H1 (cell line): ENCODE measurements at regions not wholly inside any gene's neighbourhood (a gene's known extent, or its start where the extent isn't known, plus 50 kb on each side); places are given as distances from the start of the nearest gene placed in this dataset.

Experiments
- CTCF ChIA-PET: fragments of 300-600 bp; sonication (Branson Sonifier 250); formaldehyde crosslinking; loops from one replicate; lab custom pipeline; 2021; ENCODE audit not compliant: partially characterized antibody; lab: Charles Lee
- POLR2A ChIA-PET: fragments of 300-600 bp; sonication (Branson Sonifier 250); formaldehyde crosslinking; loops from one replicate; lab custom pipeline; 2021; ENCODE audit warnings: inconsistent platforms; ENCODE audit not compliant: partially characterized antibody; lab: Charles Lee
- DNase-seq, 2 experiments: peaks; one replicate each; pipeline versions ENCODE4 v3.0.0 to v3.0.0-alpha.2; 2010 to 2022; ENCODE audit warnings: low spot score in 2 of 2, low read depth in 1 of 2, mixed read lengths in 1 of 2
- FAIRE-seq: peaks from 2 replicates; lab custom pipeline; 2011; peaks lifted over from hg19 to GRCh38; lab: Jason Lieb, UNC
- H2AFZ ChIP-seq: 2 replicates; pipeline ENCODE4 v1.8.1; 2012; ENCODE audit warnings: low read length, inconsistent platforms
- H2AK5ac ChIP-seq: 2 replicates; pipeline ENCODE4 v1.6.1; 2013; ENCODE audit warnings: low read depth, low read length
- H2BK120ac ChIP-seq: replicated peaks from 2 replicates; pipeline ENCODE3; 2013; ENCODE audit warnings: low read depth, low read length, inconsistent platforms
- H2BK12ac ChIP-seq: 2 replicates; pipeline ENCODE4 v1.6.1; 2013; ENCODE audit warnings: low read depth, low read length
- H2BK15ac ChIP-seq: 2 replicates; pipeline ENCODE4 v1.6.1; 2013; ENCODE audit warnings: low read length
- H2BK20ac ChIP-seq: 2 replicates; pipeline ENCODE4 v1.6.1; 2013; ENCODE audit warnings: low read length
- H2BK5ac ChIP-seq: 2 replicates; pipeline ENCODE4 v1.6.1; 2013; ENCODE audit warnings: low read depth, low read length
- H3K14ac ChIP-seq: 2 replicates; pipeline ENCODE4 v1.6.1; 2013; ENCODE audit warnings: inconsistent platforms; ENCODE audit not compliant: insufficient read length
- H3K18ac ChIP-seq: 2 replicates; pipeline ENCODE4 v1.6.1; 2013; ENCODE audit warnings: low read length; ENCODE audit errors: extremely low read depth
- H3K23ac ChIP-seq: 2 replicates; pipeline ENCODE4 v1.6.1; 2013; ENCODE audit warnings: inconsistent platforms; ENCODE audit not compliant: insufficient read length
- H3K23me2 ChIP-seq: 2 replicates; pipeline ENCODE4 v1.6.1; 2013; ENCODE audit warnings: low read depth, low read length
- H3K27ac ChIP-seq: 2 replicates; pipeline ENCODE4 v1.6.1; 2011; ENCODE audit warnings: low read depth, low read length, inconsistent platforms
- H3K27me3 ChIP-seq, 4 experiments: replicated peaks in 1 of 4; 1 replicate in 1 of 4; 2 replicates in 3 of 4; pipeline versions ENCODE4 v1.6.1 to v1.8.1; 2011 to 2013; ENCODE audit warnings: low read length in 3 of 4, mild to moderate bottlenecking in 3 of 4, inconsistent platforms in 2 of 4, mixed read lengths in 2 of 4, moderate library complexity in 1 of 4; ENCODE audit not compliant: control insufficient read depth in 3 of 4, insufficient read depth in 3 of 4; ENCODE audit errors: extremely low read depth in 1 of 4
- H3K36me3 ChIP-seq, 4 experiments: 2 replicates each; pipeline versions ENCODE4 v1.6.1 to v1.8.1; 2011 to 2013; ENCODE audit warnings: mild to moderate bottlenecking in 4 of 4, low read length in 3 of 4, moderate library complexity in 2 of 4, control low read depth in 1 of 4, inconsistent platforms in 1 of 4; ENCODE audit not compliant: insufficient read depth in 4 of 4, control insufficient read depth in 2 of 4
- H3K4ac ChIP-seq: replicated peaks from 2 replicates; pipeline ENCODE3; 2013; ENCODE audit warnings: low read length, low read depth, mixed read lengths, inconsistent platforms; ENCODE audit not compliant: insufficient read length
- H3K4me1 ChIP-seq, 4 experiments: replicated peaks in 1 of 4; 1 replicate in 1 of 4; 2 replicates in 3 of 4; pipeline versions ENCODE4 v1.6.1 to v1.8.1; 2011 to 2013; ENCODE audit warnings: low read length in 3 of 4, inconsistent platforms in 2 of 4, mixed read lengths in 1 of 4; ENCODE audit not compliant: insufficient read depth in 4 of 4, control insufficient read depth in 3 of 4
- H3K4me2 ChIP-seq, 2 experiments: 2 replicates each; pipeline versions ENCODE4 v1.6.1 to v1.8.1; 2011 to 2013; ENCODE audit warnings: low read depth in 2 of 2, low read length in 2 of 2, control low read depth in 1 of 2, inconsistent platforms in 1 of 2, mild to moderate bottlenecking in 1 of 2; ENCODE audit not compliant: insufficient read depth in 1 of 2
- H3K4me3 ChIP-seq, 4 experiments: fragments of 200-600, 300-600 bp in 1 of 4; sonication (generic), shearing (Covaris generic), sonication (Bioruptor Twin) in 1 of 4; 2 replicates each; pipeline versions ENCODE4 v1.5.1 to v1.8.1; 2011 to 2016; ENCODE audit warnings: low read length in 4 of 4, low read depth in 3 of 4, control low read depth in 2 of 4, inconsistent platforms in 2 of 4, mild to moderate bottlenecking in 2 of 4, mixed read lengths in 1 of 4, moderate library complexity in 1 of 4; ENCODE audit not compliant: insufficient read depth in 2 of 4; ENCODE audit errors: extremely low read depth in 1 of 4
- H3K56ac ChIP-seq: replicated peaks from 2 replicates; pipeline ENCODE3; 2013; ENCODE audit warnings: low read depth, mild to moderate bottlenecking, mixed read lengths, low read length, inconsistent platforms; ENCODE audit not compliant: insufficient read length
- H3K79me1 ChIP-seq: 2 replicates; pipeline ENCODE4 v1.6.1; 2013; ENCODE audit warnings: low read depth, low read length, control low read depth
- H3K79me2 ChIP-seq, 2 experiments: 2 replicates each; pipeline versions ENCODE4 v1.6.1 to v1.8.1; 2012 to 2013; ENCODE audit warnings: low read length in 2 of 2, mild to moderate bottlenecking in 2 of 2, inconsistent platforms in 1 of 2; ENCODE audit not compliant: insufficient read depth in 2 of 2, control insufficient read depth in 1 of 2
- H3K9ac ChIP-seq, 4 experiments: replicated peaks in 1 of 4; 1 replicate in 1 of 4; 2 replicates in 3 of 4; pipeline versions ENCODE4 v1.6.1 to v1.8.1; 2011 to 2013; ENCODE audit warnings: low read depth in 3 of 4, low read length in 3 of 4, control low read depth in 2 of 4, mild to moderate bottlenecking in 2 of 4, moderate library complexity in 2 of 4, inconsistent platforms in 1 of 4; ENCODE audit errors: extremely low read depth in 1 of 4
- H3K9me3 ChIP-seq, 2 experiments: 2 replicates each; pipeline versions ENCODE4 v1.6.1 to v1.8.1; 2012 to 2013; ENCODE audit warnings: mild to moderate bottlenecking in 2 of 2, moderate library complexity in 2 of 2, control low read depth in 1 of 2, inconsistent platforms in 1 of 2, low read depth in 1 of 2, low read length in 1 of 2, mixed read lengths in 1 of 2; ENCODE audit not compliant: insufficient read depth in 2 of 2
- H4K20me1 ChIP-seq, 2 experiments: replicated peaks in 1 of 2; 2 replicates each; pipeline versions ENCODE3 to v1.8.1; 2011 to 2013; ENCODE audit warnings: inconsistent platforms in 2 of 2, low read length in 2 of 2, mild to moderate bottlenecking in 1 of 2; ENCODE audit not compliant: insufficient read depth in 2 of 2, control insufficient read depth in 1 of 2
- H4K5ac ChIP-seq: 2 replicates; pipeline ENCODE4 v1.6.1; 2013; ENCODE audit warnings: low read length, low read depth, mixed read lengths, inconsistent platforms; ENCODE audit not compliant: insufficient read length
- H4K8ac ChIP-seq: 2 replicates; pipeline ENCODE4 v1.8.0; 2013; ENCODE audit warnings: mild to moderate bottlenecking, moderate library complexity, low read length, inconsistent platforms; ENCODE audit not compliant: insufficient read depth; ENCODE audit errors: extremely low read depth
- H4K91ac ChIP-seq: replicated peaks from 2 replicates; pipeline ENCODE3; 2013; ENCODE audit warnings: low read length, mixed read lengths, inconsistent platforms; ENCODE audit not compliant: insufficient read length
- CTBP2 ChIP-seq: IDR thresholded peaks from 2 replicates; pipeline ENCODE4 v1.7.0; 2011; ENCODE audit warnings: borderline replicate concordance, mild to moderate bottlenecking, moderate library complexity, mixed read lengths, low read length; ENCODE audit not compliant: insufficient read depth, insufficient read length
- RAD21 ChIP-seq, 2 experiments: IDR thresholded peaks in 1 of 2; conservative IDR thresholded peaks in 1 of 2; 2 replicates each; pipeline ENCODE4 v1.6.1; 2011; ENCODE audit warnings: low read depth in 2 of 2, low read length in 2 of 2, improper control_type of control experiment in 1 of 2, inconsistent platforms in 1 of 2, mild to moderate bottlenecking in 1 of 2, moderate library complexity in 1 of 2
- RFX5 ChIP-seq: IDR thresholded peaks from 2 replicates; pipeline ENCODE4 v1.6.1; 2011; ENCODE audit warnings: low read depth, low read length, improper control_type of control experiment, borderline replicate concordance
- TBP ChIP-seq: IDR thresholded peaks from 2 replicates; pipeline ENCODE4 v1.6.1; 2011; ENCODE audit warnings: low read depth, low read length, improper control_type of control experiment
- TCF12 ChIP-seq: IDR thresholded peaks from 2 replicates; pipeline ENCODE4 v1.6.1; 2011; ENCODE audit warnings: low read depth, mild to moderate bottlenecking, low read length
- WGBS, 2 experiments: shearing (Covaris generic) in 1 of 2; methylation state at CpG; one replicate each; pipeline versions ENCODE4 v1.1.6 to v1.1.7; 2013 to 2015; ENCODE audit warnings: low lambda C conversion rate in 2 of 2, mixed read lengths in 2 of 2, inconsistent platforms in 1 of 2, low coverage in 1 of 2, missing lambda C conversion rate in 1 of 2; ENCODE audit not compliant: insufficient replicate concordance in 2 of 2, insufficient coverage in 1 of 2, insufficient read length in 1 of 2; ENCODE audit errors: extremely low coverage in 1 of 2, missing lambda C conversion rate in 1 of 2; 5-methylcytosine and 5-hydroxymethylcytosine counted together
- TF ChIP-seq, protein P1 (sequence below), 3 experiments: IDR thresholded peaks; 1 replicate in 2 of 3; 2 replicates in 1 of 3; pipeline versions ENCODE4 v1.5.1 to v1.6.1; 2011; ENCODE audit warnings: low read length in 3 of 3, mild to moderate bottlenecking in 3 of 3, inconsistent platforms in 2 of 3, low read depth in 1 of 3, moderate library complexity in 1 of 3; ENCODE audit not compliant: insufficient read depth in 1 of 3; ENCODE audit errors: control extremely low read depth in 1 of 3

DNA sequence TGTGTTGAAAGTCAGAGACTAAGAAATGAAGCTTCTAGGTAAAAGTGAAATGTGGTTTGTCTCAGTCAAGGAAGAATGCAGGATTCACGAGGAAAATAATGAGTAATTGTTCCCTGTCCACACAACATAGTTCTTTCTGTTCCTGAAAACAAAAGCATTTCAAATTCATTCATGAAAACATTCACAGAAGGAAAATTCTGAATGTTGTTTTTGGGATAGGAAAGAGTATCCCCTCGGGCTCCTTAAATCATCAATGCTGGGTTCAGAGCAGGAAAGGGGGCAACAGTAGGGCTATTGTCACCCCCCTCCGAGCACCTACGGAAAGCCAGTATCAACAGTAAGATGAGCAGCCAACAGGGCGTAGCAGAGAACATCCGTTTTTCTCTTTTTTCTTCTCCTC lies 769.9 kb upstream of the ADAMTS16 start:
- no peak overlapping the region for H2BK15ac ChIP-seq
- no peak overlapping the region for H3K4me2 ChIP-seq
- H4K91ac ChIP-seq, result no peak overlapping the region
- FAIRE-seq (no peak), DNase-seq (no peak)
- H2BK12ac ChIP-seq, result no peak overlapping the region
- no peak overlapping the region for H3K9ac ChIP-seq
- H3K14ac ChIP-seq, result no peak overlapping the region
- peaks cover 0 to 2% (median 0%) of the 10 kb centered on the region in 4 experiments; a peak in 1 of 7 replicates for H3K4me1 ChIP-seq
- no peak overlapping the region for H3K4me3 ChIP-seq
- no peak overlapping the region for H2BK20ac ChIP-seq
- H3K23me2 ChIP-seq, result no peaks in the 10 kb centered on the region
- H2BK5ac ChIP-seq, result no peak overlapping the region
- no peak overlapping the region for H3K56ac ChIP-seq
- H3K4ac ChIP-seq, result no peak overlapping the region
- WGBS, 2 experiments, result 76% methylated on average over 6 of the region's 6 CpGs; no CpG with 5 or more reads in 1 of the 2 experiments
- ChIA-PET CTCF (no interaction called here), POLR2A (no interaction called here)
- no peaks in the 10 kb centered on the region for H4K20me1 ChIP-seq
- no peak overlapping the region for H2BK120ac ChIP-seq
- no peaks in the 10 kb centered on the region for H3K27me3 ChIP-seq
- H3K79me1 ChIP-seq, result no peaks in the 10 kb centered on the region
- no peak overlapping the region for H3K18ac ChIP-seq
- no peaks in the 10 kb centered on the region for H3K36me3 ChIP-seq
- H4K5ac ChIP-seq, result no peak overlapping the region
- no peak overlapping the region for H3K27ac ChIP-seq
- H3K9me3 ChIP-seq, result no peaks in the 10 kb centered on the region
- no peak overlapping the region for H2AK5ac ChIP-seq
- H3K79me2 ChIP-seq, result no peaks in the 10 kb centered on the region
- H2AFZ ChIP-seq, result no peak overlapping the region
- H3K23ac ChIP-seq, result no peak overlapping the region
- no peak overlapping the region for H4K8ac ChIP-seq
- TF ChIP-seq TBP (no peak), RFX5 (no peak), TCF12 (no peak), CTBP2 (no peak), RAD21 (IDR thresholded peaks at IDR 0.05 in 1 of 2, conservative IDR thresholded peaks at IDR 0.05 in 1 of 2; ENCODE audit: low read depth in 2 of 2, low read length in 2 of 2) (no peak)
- TF ChIP-seq, protein P1, sequence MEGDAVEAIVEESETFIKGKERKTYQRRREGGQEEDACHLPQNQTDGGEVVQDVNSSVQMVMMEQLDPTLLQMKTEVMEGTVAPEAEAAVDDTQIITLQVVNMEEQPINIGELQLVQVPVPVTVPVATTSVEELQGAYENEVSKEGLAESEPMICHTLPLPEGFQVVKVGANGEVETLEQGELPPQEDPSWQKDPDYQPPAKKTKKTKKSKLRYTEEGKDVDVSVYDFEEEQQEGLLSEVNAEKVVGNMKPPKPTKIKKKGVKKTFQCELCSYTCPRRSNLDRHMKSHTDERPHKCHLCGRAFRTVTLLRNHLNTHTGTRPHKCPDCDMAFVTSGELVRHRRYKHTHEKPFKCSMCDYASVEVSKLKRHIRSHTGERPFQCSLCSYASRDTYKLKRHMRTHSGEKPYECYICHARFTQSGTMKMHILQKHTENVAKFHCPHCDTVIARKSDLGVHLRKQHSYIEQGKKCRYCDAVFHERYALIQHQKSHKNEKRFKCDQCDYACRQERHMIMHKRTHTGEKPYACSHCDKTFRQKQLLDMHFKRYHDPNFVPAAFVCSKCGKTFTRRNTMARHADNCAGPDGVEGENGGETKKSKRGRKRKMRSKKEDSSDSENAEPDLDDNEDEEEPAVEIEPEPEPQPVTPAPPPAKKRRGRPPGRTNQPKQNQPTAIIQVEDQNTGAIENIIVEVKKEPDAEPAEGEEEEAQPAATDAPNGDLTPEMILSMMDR (IDR thresholded peaks at IDR 0.05; ENCODE audit: control extremely low read depth in 1 of 3, insufficient read depth in 1 of 3, low read depth in 1 of 3, low read length in 3 of 3), result no peak
